Right lobe of liver (tissue), 4 donors: ENCODE measurements at regions not wholly inside any gene's neighbourhood (a gene's known extent, or its start where the extent isn't known, plus 50 kb on each side); places are given as distances from the start of the nearest gene placed in this dataset.

ENCODE experiments used
- POLR2A ChIP-seq: fragments of 450-650 bp; IDR thresholded peaks from one replicate; pipeline ENCODE4 v1.6.1; 2017; ENCODE audit warnings: antibody characterized with exemption, mild to moderate bottlenecking
- TF ChIP-seq, protein P1 (sequence below), 4 donors: fragments of 200-600 bp in 3 of 4; fragments of 450-650 bp in 1 of 4; IDR thresholded peaks; one replicate each; pipeline versions ENCODE4 v1.5.1 to v1.8.0; 2016 to 2022; ENCODE audit warnings: antibody characterized with exemption in 4 of 4, mild to moderate bottlenecking in 2 of 4
- donor health status: DM: no; HTN: no; CAD: no.
- donor health status: DM: no; HTN: no; CAD: no.
- donor health status: DM: no; HTN: yes; CAD: no.

- TF ChIP-seq, protein P1, sequence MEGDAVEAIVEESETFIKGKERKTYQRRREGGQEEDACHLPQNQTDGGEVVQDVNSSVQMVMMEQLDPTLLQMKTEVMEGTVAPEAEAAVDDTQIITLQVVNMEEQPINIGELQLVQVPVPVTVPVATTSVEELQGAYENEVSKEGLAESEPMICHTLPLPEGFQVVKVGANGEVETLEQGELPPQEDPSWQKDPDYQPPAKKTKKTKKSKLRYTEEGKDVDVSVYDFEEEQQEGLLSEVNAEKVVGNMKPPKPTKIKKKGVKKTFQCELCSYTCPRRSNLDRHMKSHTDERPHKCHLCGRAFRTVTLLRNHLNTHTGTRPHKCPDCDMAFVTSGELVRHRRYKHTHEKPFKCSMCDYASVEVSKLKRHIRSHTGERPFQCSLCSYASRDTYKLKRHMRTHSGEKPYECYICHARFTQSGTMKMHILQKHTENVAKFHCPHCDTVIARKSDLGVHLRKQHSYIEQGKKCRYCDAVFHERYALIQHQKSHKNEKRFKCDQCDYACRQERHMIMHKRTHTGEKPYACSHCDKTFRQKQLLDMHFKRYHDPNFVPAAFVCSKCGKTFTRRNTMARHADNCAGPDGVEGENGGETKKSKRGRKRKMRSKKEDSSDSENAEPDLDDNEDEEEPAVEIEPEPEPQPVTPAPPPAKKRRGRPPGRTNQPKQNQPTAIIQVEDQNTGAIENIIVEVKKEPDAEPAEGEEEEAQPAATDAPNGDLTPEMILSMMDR (IDR thresholded peaks at IDR 0.05): no peak
- TF ChIP-seq POLR2A: no peak
Observed at GRCh38 chr1:22210636-22211035, 67.7 kb upstream of the WNT4 start.
